ENCODE measurements at regions not wholly inside any gene's neighbourhood (a gene's known extent, or its start where the extent isn't known, plus 50 kb on each side); places are given as distances from the start of the nearest gene placed in this dataset.

DNA sequence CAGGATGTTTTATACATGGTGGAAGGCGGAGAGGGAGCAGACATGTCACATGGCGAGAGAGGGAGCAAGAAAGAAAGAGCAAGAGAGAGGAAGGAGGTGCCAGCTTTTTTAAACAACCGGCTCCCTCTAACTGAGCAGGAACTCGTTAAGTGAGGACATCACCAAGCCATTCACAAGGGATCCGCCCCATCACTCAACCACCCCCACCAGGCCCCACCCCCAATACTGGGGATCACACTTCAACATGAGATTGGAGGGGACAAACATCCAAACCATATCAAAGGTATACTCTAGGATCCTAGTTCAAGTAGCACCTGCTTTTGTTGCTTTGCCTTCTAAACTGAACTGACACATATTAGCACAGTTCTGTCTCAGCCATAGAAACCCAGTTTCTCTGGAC, 141.9 kb upstream of the KLF14 start:
- TF ChIP-seq CTCF (IDR thresholded peaks at IDR 0.05) (no peak), EP300 (IDR thresholded peaks at IDR 0.05) (no peak), POLR2A (IDR thresholded peaks at IDR 0.05; ENCODE audit: low read depth) (no peak)

Measured in esophagus muscularis mucosa (tissue), 4 donors.